PFSK-1 (cell line): ENCODE measurements at regions not wholly inside any gene's neighbourhood (a gene's known extent, or its start where the extent isn't known, plus 50 kb on each side); places are given as distances from the start of the nearest gene placed in this dataset.

Experiments
- SIN3A ChIP-seq: IDR thresholded peaks from 2 replicates; pipeline ENCODE4 v1.6.1; 2012; ENCODE audit warnings: mild to moderate bottlenecking, low read length, moderate library complexity, borderline replicate concordance; ENCODE audit not compliant: insufficient read depth
- TAF1 ChIP-seq: IDR thresholded peaks from 2 replicates; pipeline ENCODE4 v1.6.1; 2012; ENCODE audit warnings: low read length, control low read depth, borderline replicate concordance; ENCODE audit not compliant: insufficient read depth

DNA sequence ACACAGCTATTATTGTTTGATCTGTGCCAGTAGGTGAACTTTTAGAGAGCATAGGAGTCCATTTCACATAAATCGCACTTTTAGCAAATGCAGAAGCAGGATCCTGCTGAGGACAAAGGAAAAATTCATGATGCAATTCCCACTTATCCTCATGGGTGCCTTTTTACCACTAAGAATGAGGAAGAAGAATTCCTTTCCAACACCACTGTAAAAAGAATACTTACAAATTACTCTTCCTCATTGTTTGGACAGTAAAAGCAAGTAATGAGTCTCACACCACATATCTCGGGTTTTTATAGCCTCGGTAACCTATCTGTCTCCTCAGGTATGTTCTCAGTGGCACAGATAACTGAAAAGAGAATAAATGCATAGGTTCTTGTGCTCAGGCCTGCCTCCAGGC is 238.5 kb downstream of the MTX2 start:
- no peak for TF ChIP-seq SIN3A
- no peak for TF ChIP-seq TAF1
